NB4 (cell line): ENCODE measurements at regions not wholly inside any gene's neighbourhood (a gene's known extent, or its start where the extent isn't known, plus 50 kb on each side); places are given as distances from the start of the nearest gene placed in this dataset.
A peak's percentile ranks its signal among the peaks of the same experiment; 100 is the strongest.

Experiments used
- DNase-seq: peaks from one replicate; pipeline ENCODE4 v3.0.0; 2010; ENCODE audit warnings: low read depth
- H3K4me3 ChIP-seq: one replicate; pipeline ENCODE4 v1.5.1; 2011; ENCODE audit warnings: mild to moderate bottlenecking, low read depth, low read length, moderate library complexity
- CTCF ChIP-seq: IDR thresholded peaks from one replicate; pipeline ENCODE4 v1.5.1; 2012; ENCODE audit warnings: low read depth, low read length
- MYC ChIP-seq: IDR thresholded peaks from 2 replicates; pipeline ENCODE4 v1.6.1; 2011; ENCODE audit warnings: low read depth, low read length
- POLR2A ChIP-seq: IDR thresholded peaks from 2 replicates; pipeline ENCODE4 v1.6.1; 2011; ENCODE audit warnings: mild to moderate bottlenecking; ENCODE audit not compliant: insufficient read length; ENCODE audit errors: extremely low read depth
- TF ChIP-seq, protein P1 (sequence below): IDR thresholded peaks from 2 replicates; pipeline ENCODE4 v1.6.1; 2011; ENCODE audit warnings: low read depth, low read length

DNA sequence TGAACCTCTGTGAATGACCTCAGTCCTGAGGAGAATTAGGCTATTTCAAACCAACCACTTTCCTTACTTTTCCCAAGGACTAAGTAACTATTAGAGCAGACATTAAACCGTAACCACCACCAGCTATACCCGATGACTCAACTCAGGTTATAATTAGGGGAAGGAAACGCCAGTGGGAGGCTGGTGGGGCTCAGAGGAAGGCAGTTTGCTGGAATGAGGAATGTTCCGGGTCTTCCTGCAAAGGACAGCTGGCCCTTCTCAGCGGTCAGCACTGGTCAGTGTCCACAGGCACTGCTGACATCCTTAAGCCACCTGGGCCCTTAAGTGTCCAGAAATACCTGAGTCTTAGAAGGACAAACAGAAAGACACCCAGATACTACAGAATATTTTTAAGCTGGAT lies 515.2 kb downstream of the MAFB start:
- TF ChIP-seq MYC, result no peak
- no peak for TF ChIP-seq CTCF
- TF ChIP-seq, protein P1, sequence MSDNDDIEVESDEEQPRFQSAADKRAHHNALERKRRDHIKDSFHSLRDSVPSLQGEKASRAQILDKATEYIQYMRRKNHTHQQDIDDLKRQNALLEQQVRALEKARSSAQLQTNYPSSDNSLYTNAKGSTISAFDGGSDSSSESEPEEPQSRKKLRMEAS, result no peak
- no peak for TF ChIP-seq POLR2A
- no peak for DNase-seq
- H3K4me3 ChIP-seq, result no peak overlapping the region

GRCh38 chr20:40168981-40169620 lies 519.9 kb downstream of the MAFB start:
- no peak for DNase-seq
- H3K4me3 ChIP-seq, result no peak overlapping the region
- no peak for TF ChIP-seq POLR2A
- TF ChIP-seq MYC, result no peak

GRCh38 chr20:40161391-40161790 lies 527.6 kb downstream of the MAFB start:
- DNase-seq, result no peak
- no peak overlapping the region for H3K4me3 ChIP-seq
- TF ChIP-seq POLR2A, result no peak
- no peak for TF ChIP-seq MYC
- TF ChIP-seq CTCF, result no peak
- TF ChIP-seq, protein P1, result no peak

DNA sequence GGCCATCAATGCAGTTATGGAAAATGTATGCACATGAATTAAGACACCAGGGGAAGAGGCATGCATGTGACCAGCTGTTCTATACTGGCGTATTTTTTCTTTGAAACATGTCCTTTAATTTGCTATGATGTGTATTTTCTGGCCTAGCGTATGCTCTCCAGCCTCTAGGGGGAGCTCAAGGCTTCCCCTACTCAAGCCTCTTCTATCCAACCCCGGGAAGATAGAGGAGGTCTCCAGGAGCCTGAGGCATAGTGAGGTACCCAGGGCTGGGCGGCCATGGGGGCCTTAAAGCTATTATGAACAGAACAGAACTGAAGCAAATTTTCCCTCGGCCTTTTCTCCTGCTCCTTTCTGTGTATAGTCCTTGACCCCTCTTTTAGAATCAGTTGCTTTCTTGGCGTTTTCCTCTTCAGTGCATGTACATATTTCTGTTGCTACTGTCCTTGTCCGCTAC lies 528.9 kb downstream of the MAFB start:
- peak; percentile 80 for DNase-seq
- TF ChIP-seq MYC (peak; percentile 10; the same call in 1 of the 2 replicates), CTCF (peak; percentile 96)
- TF ChIP-seq, protein P1, result no peak
- no peak overlapping the region for H3K4me3 ChIP-seq

DNA sequence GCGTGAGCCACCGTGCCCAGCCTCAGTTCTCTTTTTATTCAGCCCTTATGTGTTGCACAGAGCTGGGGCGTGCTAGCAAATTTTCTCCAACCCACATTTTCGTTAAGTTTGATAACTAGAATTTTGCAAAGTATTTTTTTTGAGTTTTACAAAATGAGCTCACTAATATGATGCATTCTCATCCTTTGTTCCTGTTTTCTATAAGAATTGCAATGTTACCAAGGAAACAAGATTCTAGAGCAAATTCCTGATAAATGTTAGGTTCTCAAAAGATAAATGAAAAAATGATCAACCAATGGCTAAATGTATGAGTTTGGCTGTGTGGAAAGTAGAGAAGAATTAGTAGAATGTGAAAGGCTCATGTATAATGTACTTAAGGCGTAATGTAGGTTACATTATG lies 529.8 kb downstream of the MAFB start:
- no peak overlapping the region for H3K4me3 ChIP-seq
- TF ChIP-seq POLR2A (no peak), MYC (no peak), CTCF (no peak)
- TF ChIP-seq, protein P1, result no peak
- no peak for DNase-seq

DNA sequence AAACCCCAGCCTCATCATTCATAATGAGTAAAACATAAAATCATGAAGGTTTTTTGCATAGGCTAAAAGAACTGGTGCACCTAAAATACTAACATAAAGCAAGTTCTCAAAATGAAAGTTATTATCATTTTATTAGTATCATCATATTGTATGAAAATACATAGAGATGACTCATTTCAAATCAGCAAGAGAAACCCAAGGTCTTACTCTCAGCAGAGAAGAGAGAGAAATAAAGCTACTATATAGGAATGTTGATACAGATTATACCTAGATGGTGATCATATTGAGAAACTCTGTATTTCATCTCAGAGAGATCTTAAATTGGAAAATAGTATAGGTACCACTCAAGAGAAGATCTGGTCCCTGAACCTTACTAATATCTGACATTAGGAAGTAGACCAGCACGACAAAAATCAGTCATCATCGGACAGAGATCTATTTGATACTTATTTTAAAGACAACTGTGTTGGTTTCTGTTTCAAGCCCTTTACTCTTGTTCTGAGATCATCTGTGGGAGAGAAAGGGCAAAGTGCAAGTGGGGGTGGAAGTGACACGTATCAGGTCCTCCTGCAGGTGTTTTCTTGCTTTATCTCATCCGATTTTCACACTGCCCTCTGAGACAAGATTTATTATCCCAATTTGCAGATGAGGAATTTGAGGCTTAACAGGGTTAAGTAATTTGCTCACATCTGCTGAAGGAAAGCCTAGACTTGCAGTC lies 532.3 kb downstream of the MAFB start:
- no peak for DNase-seq
- H3K4me3 ChIP-seq, result no peak overlapping the region
- TF ChIP-seq MYC, result no peak

DNA sequence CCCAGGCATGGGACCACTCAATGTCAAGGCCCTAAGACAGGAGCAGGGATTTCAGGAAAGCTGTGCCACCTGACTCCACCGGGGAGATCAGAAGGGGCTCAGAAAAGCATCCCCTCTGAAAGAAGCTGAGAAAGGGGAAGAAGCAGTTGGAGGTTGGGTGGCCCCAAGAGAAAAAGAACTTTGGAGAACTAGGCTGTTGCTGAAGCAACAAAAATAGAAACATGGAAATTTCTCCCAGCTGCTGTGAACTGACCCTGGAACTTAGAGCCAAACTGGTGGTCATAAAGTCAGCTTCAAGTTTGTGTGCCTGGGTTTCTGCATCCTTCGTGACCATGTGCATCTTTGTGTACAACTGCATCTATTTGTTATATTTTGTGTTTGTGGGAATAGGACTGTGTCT lies 534.5 kb downstream of the MAFB start:
- DNase-seq, result no peak

More for the DNA sequence above, 534.5 kb downstream of the MAFB start:
- TF ChIP-seq, protein P1, result no peak
- TF ChIP-seq MYC (no peak), CTCF (no peak), POLR2A (no peak)
- no peak overlapping the region for H3K4me3 ChIP-seq
